Duodenal mucosa (tissue), 2 donors: ENCODE measurements at regions not wholly inside any gene's neighbourhood (a gene's known extent, or its start where the extent isn't known, plus 50 kb on each side); places are given as distances from the start of the nearest gene placed in this dataset.

ENCODE experiments used
- H3K27ac ChIP-seq: one replicate; pipeline ENCODE4 v1.7.0; 2013; ENCODE audit warnings: low read depth, low read length
- H3K27me3 ChIP-seq, 2 donors: one replicate each; pipeline ENCODE4 v1.7.0; 2013; ENCODE audit warnings: low read length in 2 of 2, control low read depth in 1 of 2; ENCODE audit not compliant: insufficient read depth in 2 of 2, control insufficient read depth in 1 of 2
- H3K36me3 ChIP-seq, 2 donors: one replicate each; pipeline ENCODE4 v1.7.0; 2013; ENCODE audit warnings: low read length in 2 of 2, control low read depth in 1 of 2; ENCODE audit not compliant: insufficient read depth in 2 of 2, control insufficient read depth in 1 of 2
- H3K4me1 ChIP-seq, 2 donors: one replicate each; pipeline ENCODE4 v1.7.0; 2013; ENCODE audit warnings: low read length in 2 of 2, control low read depth in 1 of 2; ENCODE audit not compliant: insufficient read depth in 2 of 2, control insufficient read depth in 1 of 2
- H3K4me3 ChIP-seq, 2 donors: one replicate each; pipeline ENCODE4 v1.7.0; 2013; ENCODE audit warnings: low read length in 2 of 2, low read depth in 1 of 2
- H3K9ac ChIP-seq, 2 donors: one replicate each; pipeline ENCODE4 v1.7.0; 2013; ENCODE audit warnings: low read length in 2 of 2, low read depth in 1 of 2
- H3K9me3 ChIP-seq, 2 donors: one replicate each; pipeline ENCODE4 v1.7.0; 2013; ENCODE audit warnings: low read length in 2 of 2, control low read depth in 1 of 2; ENCODE audit not compliant: control insufficient read depth in 1 of 2

DNA sequence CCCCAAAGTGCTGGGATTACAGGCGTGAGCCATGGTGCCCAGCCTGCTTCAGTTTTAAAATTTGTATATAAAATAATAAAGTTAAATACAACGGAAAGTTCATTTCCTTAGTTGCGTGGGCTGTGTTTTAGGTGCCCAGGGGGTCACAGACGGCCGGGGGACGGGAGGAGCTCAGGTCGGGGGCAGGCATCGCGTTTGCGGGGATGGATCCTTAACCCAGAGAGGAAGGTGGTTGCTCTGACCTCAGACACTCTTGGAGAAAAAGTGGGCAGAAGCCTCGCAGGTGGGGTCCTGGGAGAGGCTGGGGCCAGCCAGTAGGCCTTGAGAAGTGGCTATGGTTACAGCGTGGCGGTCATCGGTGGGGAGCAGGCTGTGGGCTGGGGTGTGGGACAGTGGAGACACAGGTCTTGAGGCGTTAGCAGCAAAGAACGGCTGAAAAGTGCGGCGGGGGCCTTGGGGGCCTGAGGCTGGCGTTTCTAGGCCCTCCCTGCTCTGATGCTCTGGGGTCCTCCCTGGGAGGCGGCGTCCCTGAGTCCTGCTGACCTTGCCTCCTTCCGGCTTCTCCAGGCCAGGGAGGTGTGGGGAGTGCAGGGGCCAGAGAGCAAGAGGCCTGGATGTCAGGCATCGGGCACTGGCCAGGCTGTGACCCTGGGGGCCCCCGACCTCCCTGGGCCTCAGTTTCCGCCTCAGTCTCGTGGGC lies 54.4 kb downstream of the UNCX start:
- no peak overlapping the region for H3K27ac ChIP-seq
- H3K27me3 ChIP-seq: peaks cover 22 to 25% of the 10 kb centered on the region in 2 donors

GRCh38 chr7:1287752-1288201 lies 55.1 kb downstream of the UNCX start:
- H3K27me3 ChIP-seq: peaks cover 22 to 25% of the 10 kb centered on the region in 2 donors
- no peaks in the 10 kb centered on the region for H3K36me3 ChIP-seq
- peaks cover 0 to 4% of the 10 kb centered on the region in 2 donors for H3K4me1 ChIP-seq
- H3K9ac ChIP-seq: no peak overlapping the region
- no peak overlapping the region for H3K27ac ChIP-seq
- no peak overlapping the region for H3K4me3 ChIP-seq
- no peaks in the 10 kb centered on the region for H3K9me3 ChIP-seq

More for the DNA sequence above, 54.4 kb downstream of the UNCX start:
- no peak overlapping the region for H3K4me3 ChIP-seq
- H3K36me3 ChIP-seq: no peaks in the 10 kb centered on the region
- peaks cover 0 to 4% of the 10 kb centered on the region in 2 donors for H3K4me1 ChIP-seq
- no peak overlapping the region for H3K9ac ChIP-seq
- no peaks in the 10 kb centered on the region for H3K9me3 ChIP-seq

DNA sequence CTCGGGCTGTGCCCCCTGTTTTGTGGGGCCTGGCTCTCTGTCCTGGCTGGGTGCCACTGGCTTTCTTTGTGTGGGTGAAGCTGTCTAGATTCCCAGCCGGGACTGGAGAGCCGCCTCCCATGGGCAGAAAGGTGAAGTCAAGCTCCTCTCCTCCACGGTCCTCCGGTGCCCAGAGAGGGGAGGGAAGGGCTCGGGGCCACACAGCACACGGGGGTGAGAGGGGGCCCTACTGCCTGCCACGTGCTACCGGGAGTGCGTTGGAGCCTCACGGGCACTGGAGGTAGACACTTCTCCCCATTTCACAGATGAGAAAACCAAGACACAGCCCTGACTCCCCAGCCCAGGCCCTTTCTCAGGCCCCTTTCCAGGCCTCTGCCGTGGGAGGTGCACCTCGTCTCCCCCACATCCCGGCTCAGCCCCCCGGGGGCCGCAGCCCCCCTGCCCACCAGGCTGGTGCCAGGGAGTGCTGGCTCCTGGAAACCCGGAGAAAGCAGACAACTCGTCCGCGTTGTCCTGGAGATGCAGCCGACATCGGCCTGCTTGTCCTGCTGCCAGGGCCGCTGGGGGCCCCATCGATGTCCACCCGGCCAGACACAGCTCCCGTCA lies 55.8 kb downstream of the UNCX start:
- Histone ChIP-seq H3K36me3 (no peaks in the 10 kb centered on the region), H3K9me3 (no peaks in the 10 kb centered on the region), H3K27me3 (peaks cover 22 to 25% of the 10 kb centered on the region in 2 donors), H3K4me3 (no peak overlapping the region), H3K9ac (no peak overlapping the region), H3K4me1 (peaks cover 0 to 4% of the 10 kb centered on the region in 2 donors), H3K27ac (no peak overlapping the region)

DNA sequence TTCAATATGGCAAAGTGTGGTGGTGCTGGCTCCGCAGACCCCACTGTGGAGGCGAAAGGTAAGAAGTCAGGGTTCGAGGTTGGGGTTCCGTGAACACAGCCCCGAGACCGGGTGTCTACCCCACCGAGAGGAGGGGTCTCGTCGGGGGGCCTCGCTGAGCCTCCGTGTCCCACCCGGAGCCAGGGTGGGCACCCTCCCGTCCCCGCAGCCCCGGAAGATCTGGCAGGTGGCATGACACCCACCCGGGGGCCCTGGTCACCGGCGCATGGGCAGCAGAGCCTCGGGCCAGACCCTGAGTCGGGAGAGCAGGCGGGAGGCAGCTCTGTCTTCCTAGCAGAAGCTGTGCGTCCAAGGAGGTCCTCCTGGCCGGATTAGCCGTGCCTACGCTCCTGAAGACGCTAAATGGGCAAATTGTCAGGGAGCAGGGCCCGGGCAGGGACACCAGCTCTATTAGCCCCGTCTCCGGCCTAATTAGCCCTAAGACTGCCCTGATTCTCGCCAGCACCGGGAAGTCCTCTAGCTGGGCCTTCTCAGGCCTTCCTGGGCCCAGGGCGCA lies 56.4 kb downstream of the UNCX start:
- no peak overlapping the region for H3K4me3 ChIP-seq
- H3K9me3 ChIP-seq: no peaks in the 10 kb centered on the region
- peaks cover 22 to 25% of the 10 kb centered on the region in 2 donors for H3K27me3 ChIP-seq
- no peaks in the 10 kb centered on the region for H3K36me3 ChIP-seq
- no peak overlapping the region for H3K27ac ChIP-seq
- no peak overlapping the region for H3K9ac ChIP-seq
- H3K4me1 ChIP-seq: peaks cover 0 to 4% of the 10 kb centered on the region in 2 donors

- Histone ChIP-seq H3K4me3 (no peak overlapping the region), H3K27me3 (peaks cover 22 to 25% of the 10 kb centered on the region in 2 donors), H3K4me1 (peaks cover 0 to 4% of the 10 kb centered on the region in 2 donors), H3K36me3 (no peaks in the 10 kb centered on the region), H3K9ac (no peak overlapping the region), H3K27ac (no peak overlapping the region), H3K9me3 (no peaks in the 10 kb centered on the region)
These were observed 57.0 kb downstream of the UNCX start for GRCh38 chr7:1289666-1290025.

DNA sequence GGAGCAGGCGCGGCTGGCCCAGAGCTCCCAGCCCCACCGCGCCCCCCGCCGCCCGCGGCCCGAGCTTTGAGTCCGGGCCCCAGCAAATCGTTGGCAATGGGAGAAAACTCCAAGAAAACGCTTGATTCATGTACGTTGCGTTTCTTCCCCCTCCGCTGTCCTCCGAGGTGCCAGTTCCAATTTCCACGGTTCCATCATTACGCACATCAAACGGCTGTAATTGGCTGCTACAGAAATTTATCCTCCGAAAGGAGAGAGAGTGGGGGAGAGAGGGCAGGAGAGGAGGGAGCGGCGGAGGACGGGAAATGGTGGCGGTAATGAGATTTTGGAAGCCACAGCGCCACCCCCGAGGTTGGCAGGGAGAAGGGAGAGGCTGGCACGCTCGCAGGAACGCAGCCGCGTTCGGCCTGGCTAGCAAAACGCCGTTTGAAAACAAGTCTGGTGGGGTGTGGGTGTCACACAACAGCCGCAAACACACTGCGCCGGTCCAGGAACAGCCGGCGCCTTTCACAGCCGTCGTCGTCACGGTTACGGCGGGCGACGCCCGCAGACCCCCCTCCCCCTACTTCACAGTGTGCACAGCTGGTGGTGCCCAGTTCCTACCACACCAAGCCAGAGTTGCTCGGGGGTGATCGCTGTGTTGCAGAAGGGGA lies 57.5 kb downstream of the UNCX start:
- Histone ChIP-seq H3K4me1 (peaks cover 0 to 4% of the 10 kb centered on the region in 2 donors), H3K27ac (no peak overlapping the region), H3K27me3 (peaks cover 22 to 25% of the 10 kb centered on the region in 2 donors), H3K9ac (no peak overlapping the region), H3K9me3 (no peaks in the 10 kb centered on the region), H3K4me3 (peak overlapping the region; percentile 51 to 52), H3K36me3 (no peaks in the 10 kb centered on the region)

DNA sequence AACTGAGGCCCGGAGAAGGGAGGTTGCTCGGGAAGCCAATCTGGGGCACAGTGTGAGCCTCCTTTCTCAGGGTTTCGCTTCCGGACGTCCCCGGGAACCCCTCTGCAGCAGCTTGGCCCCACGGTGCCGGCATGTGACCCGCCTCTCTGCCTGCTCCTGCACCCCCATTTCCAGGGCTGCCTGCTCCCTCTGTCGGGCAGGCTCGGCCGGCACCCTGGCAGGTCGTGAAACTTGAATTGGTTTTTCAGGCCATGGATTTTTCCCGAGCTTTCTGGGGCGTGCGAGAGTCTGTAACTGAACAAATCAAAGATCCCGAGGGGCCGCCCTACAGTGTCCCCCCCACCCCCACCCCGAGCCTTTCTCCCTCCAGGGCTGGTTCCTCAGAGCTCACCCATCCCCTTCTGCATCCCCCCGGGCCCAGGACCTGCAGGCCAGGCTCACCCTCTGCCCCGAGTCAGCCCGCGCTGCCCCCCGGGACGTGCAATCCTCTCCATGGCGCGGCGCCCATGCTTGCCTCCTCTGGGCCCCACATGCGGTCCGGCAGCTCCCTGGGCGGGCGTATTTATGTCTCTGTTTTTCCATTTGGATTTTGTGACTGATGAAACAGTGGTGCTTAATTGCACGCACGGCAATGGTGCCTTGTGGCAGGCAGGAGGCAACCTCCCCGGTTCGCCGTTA lies 58.1 kb downstream of the UNCX start:
- Histone ChIP-seq H3K36me3 (no peaks in the 10 kb centered on the region), H3K27ac (no peak overlapping the region), H3K9me3 (no peaks in the 10 kb centered on the region), H3K4me1 (peaks cover 0 to 4% of the 10 kb centered on the region in 2 donors), H3K4me3 (peak overlapping the region; percentile 51 to 52), H3K27me3 (peaks cover 22 to 25% of the 10 kb centered on the region in 2 donors), H3K9ac (no peak overlapping the region)

DNA sequence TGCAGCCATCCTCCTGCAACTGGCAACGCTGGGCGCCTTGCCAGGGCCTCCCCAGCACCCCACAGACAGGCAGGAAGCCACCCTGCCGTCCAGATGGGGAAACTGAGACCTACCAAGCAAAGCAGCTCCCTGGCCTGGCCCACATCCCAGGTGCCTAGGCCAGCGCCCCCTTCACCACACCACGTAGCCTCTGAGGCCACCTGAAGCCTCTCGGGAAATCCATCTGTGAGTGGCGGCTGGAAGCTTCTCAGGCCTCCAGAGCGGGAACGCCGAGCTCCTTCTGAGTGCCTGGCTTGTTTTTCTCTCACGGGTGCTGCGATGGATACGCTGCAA lies 58.7 kb downstream of the UNCX start:
- no peak overlapping the region for H3K27ac ChIP-seq
- no peak overlapping the region for H3K9ac ChIP-seq
- H3K4me1 ChIP-seq: peaks cover 0 to 4% of the 10 kb centered on the region in 2 donors
- no peaks in the 10 kb centered on the region for H3K9me3 ChIP-seq
- no peak overlapping the region for H3K4me3 ChIP-seq
- peaks cover 22 to 25% of the 10 kb centered on the region in 2 donors for H3K27me3 ChIP-seq
- no peaks in the 10 kb centered on the region for H3K36me3 ChIP-seq

- Histone ChIP-seq H3K27me3 (peaks cover 22 to 29% of the 10 kb centered on the region in 2 donors), H3K4me3 (no peak overlapping the region), H3K9me3 (no peaks in the 10 kb centered on the region), H3K9ac (no peak overlapping the region), H3K36me3 (no peaks in the 10 kb centered on the region), H3K4me1 (peaks cover 0 to 4% of the 10 kb centered on the region in 2 donors), H3K27ac (no peak overlapping the region)
These were observed 59.4 kb downstream of the UNCX start for GRCh38 chr7:1291845-1292765.
